Peyer's patch (tissue), 4 donors: ENCODE measurements at regions not wholly inside any gene's neighbourhood (a gene's known extent, or its start where the extent isn't known, plus 50 kb on each side); places are given as distances from the start of the nearest gene placed in this dataset.

Experiments used
- POLR2A ChIP-seq, 2 donors: fragments of 450-650 bp; IDR thresholded peaks; one replicate each; pipeline ENCODE4 v1.5.1; 2017; ENCODE audit warnings: antibody characterized with exemption in 2 of 2, mild to moderate bottlenecking in 2 of 2, moderate library complexity in 2 of 2
- TF ChIP-seq, protein P1 (sequence below), 6 experiments: fragments of 450-650 bp in 4 of 6; fragments of 200-600 bp in 2 of 6; sonication (generic) in 1 of 6; IDR thresholded peaks; one replicate each; pipeline ENCODE4 v1.5.1; 2017 to 2019; ENCODE audit warnings: antibody characterized with exemption in 6 of 6, mild to moderate bottlenecking in 3 of 6, moderate library complexity in 1 of 6

DNA sequence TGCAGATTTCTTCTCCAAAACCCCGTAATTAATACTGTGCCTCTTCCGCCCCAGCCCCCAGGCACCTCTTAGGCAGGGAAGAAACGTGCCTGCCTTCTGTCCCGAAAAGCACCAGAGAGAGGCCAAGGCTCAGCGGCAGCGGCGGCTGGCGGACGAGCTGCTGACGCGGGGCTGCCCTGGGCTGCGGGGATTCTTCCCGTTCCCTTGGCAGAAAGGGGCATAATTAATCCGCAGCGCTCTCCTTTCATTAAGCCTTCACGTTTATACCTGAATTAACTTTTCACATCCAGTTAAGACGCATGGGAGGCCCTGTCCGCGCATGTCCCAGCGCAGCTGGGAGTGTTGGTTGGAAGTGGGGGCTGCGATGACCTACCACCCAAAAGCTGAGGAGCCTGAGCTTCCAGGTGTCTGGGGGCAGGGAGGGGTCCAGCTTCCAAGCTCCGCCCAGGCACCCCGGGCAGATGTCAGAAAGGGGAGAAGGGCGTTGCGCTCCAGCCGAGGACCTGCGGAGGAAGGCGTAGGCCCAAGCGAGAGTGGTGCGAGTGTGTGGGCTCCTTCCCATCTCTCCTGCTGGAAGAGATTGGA, 167.4 kb upstream of the LRFN2 start:
- TF ChIP-seq, protein P1, sequence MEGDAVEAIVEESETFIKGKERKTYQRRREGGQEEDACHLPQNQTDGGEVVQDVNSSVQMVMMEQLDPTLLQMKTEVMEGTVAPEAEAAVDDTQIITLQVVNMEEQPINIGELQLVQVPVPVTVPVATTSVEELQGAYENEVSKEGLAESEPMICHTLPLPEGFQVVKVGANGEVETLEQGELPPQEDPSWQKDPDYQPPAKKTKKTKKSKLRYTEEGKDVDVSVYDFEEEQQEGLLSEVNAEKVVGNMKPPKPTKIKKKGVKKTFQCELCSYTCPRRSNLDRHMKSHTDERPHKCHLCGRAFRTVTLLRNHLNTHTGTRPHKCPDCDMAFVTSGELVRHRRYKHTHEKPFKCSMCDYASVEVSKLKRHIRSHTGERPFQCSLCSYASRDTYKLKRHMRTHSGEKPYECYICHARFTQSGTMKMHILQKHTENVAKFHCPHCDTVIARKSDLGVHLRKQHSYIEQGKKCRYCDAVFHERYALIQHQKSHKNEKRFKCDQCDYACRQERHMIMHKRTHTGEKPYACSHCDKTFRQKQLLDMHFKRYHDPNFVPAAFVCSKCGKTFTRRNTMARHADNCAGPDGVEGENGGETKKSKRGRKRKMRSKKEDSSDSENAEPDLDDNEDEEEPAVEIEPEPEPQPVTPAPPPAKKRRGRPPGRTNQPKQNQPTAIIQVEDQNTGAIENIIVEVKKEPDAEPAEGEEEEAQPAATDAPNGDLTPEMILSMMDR (IDR thresholded peaks at IDR 0.05) = no peak
- TF ChIP-seq POLR2A (IDR thresholded peaks at IDR 0.05) = no peak
